GM12878 (cell line): ENCODE measurements at regions not wholly inside any gene's neighbourhood (a gene's known extent, or its start where the extent isn't known, plus 50 kb on each side); places are given as distances from the start of the nearest gene placed in this dataset.

Experiments used
- ATAC-seq: fragments of 200-7000 bp; cut with Tn5 transposase; 3 replicates; pipeline ENCODE4 v1.9.1; 2020; ENCODE audit warnings: mild to moderate bottlenecking, moderate library complexity
- BruUV-seq: library from RNA; stranded (reverse); fragments of 400-500 nt; replicated peaks from 2 replicates; lab custom pipeline; 2021; lab: Mats Ljungman, UMichigan
- CTCF ChIA-PET: fragments of 300-600 bp; sonication (Branson Sonifier 250); formaldehyde crosslinking; extraction: SDS; loops from one replicate; lab custom pipeline; 2021; ENCODE audit warnings: inconsistent platforms; lab: Yijun Ruan, JAX
- POLR2A ChIA-PET: fragments of 350-600 bp; formaldehyde crosslinking; extraction: SDS; loops from one replicate; lab custom pipeline; 2021; ENCODE audit warnings: inconsistent platforms; lab: Charles Lee
- RAD21 ChIA-PET: fragments of 300-600 bp; sonication (Branson Sonifier 250); formaldehyde crosslinking; loops from one replicate; lab custom pipeline; 2023; ENCODE audit warnings: antibody characterized with exemption; ENCODE audit not compliant: unreplicated experiment; lab: Charles Lee
- SMC1A ChIA-PET: fragments of 300-600 bp; sonication (Branson Sonifier 250); formaldehyde crosslinking; loops from one replicate; lab custom pipeline; 2023; ENCODE audit not compliant: unreplicated experiment, uncharacterized antibody; lab: Charles Lee
- DNase-seq: peaks from one replicate; pipeline ENCODE4 v3.0.0-alpha.2; 2011; ENCODE audit warnings: low read depth, low spot score
- FAIRE-seq: peaks from 3 replicates; lab custom pipeline; 2011; peaks lifted over from hg19 to GRCh38; lab: Jason Lieb, UNC
- H2AFZ ChIP-seq: 2 replicates; pipeline ENCODE4 v1.6.0; 2011; ENCODE audit warnings: low read depth, low read length, control low read depth; ENCODE audit not compliant: control insufficient read depth
- H3K27ac ChIP-seq: 2 replicates; pipeline ENCODE4 v1.5.1; 2011; ENCODE audit warnings: control low read depth; ENCODE audit not compliant: control insufficient read depth, insufficient read depth
- H3K27me3 ChIP-seq, 2 experiments: replicated peaks in 1 of 2; 2 replicates each; pipeline versions ENCODE4 v1.6.0 to v1.6.1; 2011; ENCODE audit warnings: low read length in 1 of 2; ENCODE audit not compliant: control insufficient read depth in 2 of 2, insufficient read depth in 2 of 2
- H3K36me3 ChIP-seq, 2 experiments: 2 replicates each; pipeline ENCODE4 v1.5.1; 2011; ENCODE audit warnings: low read length in 1 of 2; ENCODE audit not compliant: control insufficient read depth in 2 of 2, insufficient read depth in 2 of 2
- H3K4me1 ChIP-seq: 2 replicates; pipeline ENCODE4 v1.6.1; 2011; ENCODE audit warnings: mild to moderate bottlenecking, low read length, moderate library complexity, mixed read lengths; ENCODE audit not compliant: control insufficient read depth, insufficient read depth
- H3K4me2 ChIP-seq: 2 replicates; pipeline ENCODE4 v1.6.0; 2011; ENCODE audit warnings: control low read depth; ENCODE audit not compliant: control insufficient read depth, insufficient read depth
- H3K4me3 ChIP-seq: fragments of 200-600 bp; sonication (generic); 2 replicates; pipeline ENCODE4 v1.5.1; 2016
- H3K79me2 ChIP-seq: 2 replicates; pipeline ENCODE4 v1.6.0; 2011; ENCODE audit warnings: low read length; ENCODE audit not compliant: control insufficient read depth, insufficient read depth
- H3K9ac ChIP-seq: 2 replicates; pipeline ENCODE4 v1.8.0; 2011; ENCODE audit warnings: low read length, control low read depth, mixed read lengths; ENCODE audit not compliant: control insufficient read depth, insufficient read depth
- H3K9me3 ChIP-seq: replicated peaks from 3 replicates; pipeline ENCODE4 v1.5.1; 2011; ENCODE audit warnings: mild to moderate bottlenecking, low read length; ENCODE audit not compliant: control insufficient read depth, insufficient read depth
- H4K20me1 ChIP-seq: 2 replicates; pipeline ENCODE4 v1.6.0; 2011; ENCODE audit not compliant: control insufficient read depth, insufficient read depth
- BRCA1 ChIP-seq: IDR thresholded peaks from 2 replicates; pipeline ENCODE4 v1.6.1; 2011; ENCODE audit warnings: low read depth, low read length, improper control_type of control experiment
- SRF ChIP-seq, 2 experiments: IDR thresholded peaks; 2 replicates each; pipeline ENCODE4 v1.6.1; 2011; ENCODE audit warnings: low read depth in 2 of 2, low read length in 2 of 2, mild to moderate bottlenecking in 1 of 2, moderate library complexity in 1 of 2
- WGBS: methylation state at CpG from one replicate; pipeline ENCODE4 v1.1.6; 2016; ENCODE audit warnings: low lambda C conversion rate; ENCODE audit not compliant: insufficient replicate concordance, insufficient coverage; ENCODE audit errors: missing lambda C conversion rate; 5-methylcytosine and 5-hydroxymethylcytosine counted together
- in situ Hi-C: fragments of 300-500 bp; cut with MboI; formaldehyde crosslinking; loops from 9 replicates; pipeline ENCODE4 v1.14.3; 2018; ENCODE audit warnings: mixed read lengths
- intact Hi-C: fragments of 100-400 bp; cut with micrococcal nuclease; formaldehyde crosslinking; loops from one replicate; pipeline ENCODE4 v1.14.2; 2022; ENCODE audit not compliant: unreplicated experiment
- TF ChIP-seq, protein P1 (sequence below): IDR thresholded peaks from 2 replicates; pipeline ENCODE4 v1.6.1; 2011; ENCODE audit warnings: low read depth, mild to moderate bottlenecking, low read length, moderate library complexity, borderline replicate concordance; ENCODE audit errors: extremely low read depth

DNA sequence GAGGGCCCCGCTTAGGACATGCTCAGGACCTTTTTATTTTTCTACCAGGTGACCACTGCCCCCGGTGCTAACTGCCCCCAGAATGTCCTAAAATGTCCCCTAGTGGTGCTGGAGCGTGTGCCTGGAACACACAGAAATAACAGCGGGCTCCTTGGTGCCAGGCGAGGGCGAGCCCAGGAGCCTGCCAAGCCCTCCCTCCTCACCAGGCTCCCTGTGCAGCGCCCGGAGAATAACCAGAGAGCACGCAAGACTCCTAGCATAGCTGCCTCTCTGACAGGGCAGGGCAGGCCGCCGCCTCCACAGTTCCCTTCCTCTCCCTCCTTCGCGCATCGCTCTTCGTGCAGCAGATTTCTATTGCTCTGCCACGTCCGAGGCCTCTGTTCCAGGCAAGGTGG is 84.3 kb upstream of the ZNF516 start (continued):
- TF ChIP-seq BRCA1: no peak

DNA sequence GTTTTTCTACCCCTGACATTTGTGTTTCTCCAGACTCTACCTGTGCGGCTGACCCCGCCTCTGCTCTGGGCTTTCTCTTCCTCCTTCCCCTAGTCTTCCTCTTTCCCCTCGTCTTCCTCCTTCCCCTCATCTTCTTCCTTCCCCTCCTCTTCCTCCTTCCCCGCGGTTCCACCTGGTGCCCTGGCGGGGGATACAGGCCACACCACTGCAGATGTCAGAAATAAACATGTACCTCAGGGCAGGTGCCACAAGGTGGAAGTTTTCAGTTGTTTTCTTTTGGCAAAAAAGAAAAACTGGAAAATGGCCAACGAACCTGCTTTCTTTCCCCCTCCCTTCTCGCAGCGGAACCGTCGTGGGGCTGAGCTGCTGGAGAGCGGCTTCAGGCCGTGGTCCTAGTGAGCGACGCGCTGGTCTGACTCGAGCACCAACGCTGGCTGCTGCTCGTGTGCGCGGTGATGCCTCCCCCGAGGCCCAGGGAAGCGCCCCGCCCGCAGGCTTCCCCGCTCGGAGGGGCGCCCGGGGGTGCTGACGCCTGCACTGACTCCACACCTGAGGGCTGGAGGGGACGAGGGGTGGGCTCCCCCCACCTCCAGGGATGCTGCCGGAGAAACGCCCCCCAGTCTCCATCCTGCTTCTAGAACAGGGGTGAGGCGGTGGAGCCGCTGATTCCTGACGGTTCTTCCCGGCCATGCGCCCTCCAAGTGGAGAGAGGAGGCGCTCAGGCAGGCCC is 83.7 kb upstream of the ZNF516 start:
- intact Hi-C loops: no loop called here
- POLR2A ChIA-PET: no interaction called here
- Histone ChIP-seq H2AFZ (no peak overlapping the region), H3K36me3 (no peaks in the 10 kb centered on the region)
- TF ChIP-seq, protein P1, sequence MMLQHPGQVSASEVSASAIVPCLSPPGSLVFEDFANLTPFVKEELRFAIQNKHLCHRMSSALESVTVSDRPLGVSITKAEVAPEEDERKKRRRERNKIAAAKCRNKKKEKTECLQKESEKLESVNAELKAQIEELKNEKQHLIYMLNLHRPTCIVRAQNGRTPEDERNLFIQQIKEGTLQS: no peak
- no peak for TF ChIP-seq SRF (IDR thresholded peaks at IDR 0.05; ENCODE audit: low read depth in 2 of 2, low read length in 2 of 2)
- TF ChIP-seq, all 136 proteins: peak for 0
- BruUV-seq: no TSS peak
- WGBS: 46% methylated on average over 34 of the region's 39 CpGs
- ATAC-seq: no peak
- Histone ChIP-seq H3K4me3 (no peak overlapping the region), H4K20me1 (no peaks in the 10 kb centered on the region), H3K4me1 (no peaks in the 10 kb centered on the region), H3K9me3 (no peaks in the 10 kb centered on the region), H3K27me3 (peaks cover 0 to 2% of the 10 kb centered on the region in 2 experiments; a peak in 3 of 4 replicates), H3K9ac (no peak overlapping the region), H3K27ac (no peak overlapping the region), H3K79me2 (no peaks in the 10 kb centered on the region), H3K4me2 (no peak overlapping the region)
- FAIRE-seq: no peak
- no peak for DNase-seq
- RAD21 ChIA-PET: no interaction called here
- SMC1A ChIA-PET: no interaction called here
- CTCF ChIA-PET: no interaction called here
- in situ Hi-C loops: no loop called here
